Dedifferentiated amniotic fluid mesenchymal stem cell (primary cell): ENCODE measurements at regions not wholly inside any gene's neighbourhood (a gene's known extent, or its start where the extent isn't known, plus 50 kb on each side); places are given as distances from the start of the nearest gene placed in this dataset.
"Not testable (repeated sequence)": the region's sequence is repeated elsewhere in the genome, so short reads cannot be mapped to it uniquely, and the experiment has no call there.

Source experiments
- DNase-seq: peaks from one replicate; pipeline ENCODE4 v3.0.0-alpha.2; 2016; ENCODE audit errors: extremely low spot score

DNA sequence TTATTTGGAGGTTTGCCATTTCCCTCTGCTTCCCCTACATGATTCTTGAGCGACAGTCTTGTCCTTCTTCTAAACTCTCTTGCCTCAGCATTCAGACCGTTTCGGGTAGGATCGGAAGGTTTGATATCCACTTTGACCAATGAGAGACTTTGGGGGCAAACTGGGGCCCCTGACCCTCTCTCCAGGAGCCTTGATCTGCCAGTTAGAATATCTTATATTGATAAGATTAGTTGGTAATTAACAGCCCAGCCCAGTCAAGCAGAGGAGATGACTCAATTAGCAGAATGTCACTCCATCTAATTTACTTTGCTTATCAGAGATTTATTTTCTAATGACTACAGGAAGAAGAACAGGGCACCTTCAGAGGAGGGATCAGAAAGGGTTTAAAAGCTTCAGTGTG lies 532.8 kb downstream of the XYLT1 start:
- DNase-seq: no peak

DNA sequence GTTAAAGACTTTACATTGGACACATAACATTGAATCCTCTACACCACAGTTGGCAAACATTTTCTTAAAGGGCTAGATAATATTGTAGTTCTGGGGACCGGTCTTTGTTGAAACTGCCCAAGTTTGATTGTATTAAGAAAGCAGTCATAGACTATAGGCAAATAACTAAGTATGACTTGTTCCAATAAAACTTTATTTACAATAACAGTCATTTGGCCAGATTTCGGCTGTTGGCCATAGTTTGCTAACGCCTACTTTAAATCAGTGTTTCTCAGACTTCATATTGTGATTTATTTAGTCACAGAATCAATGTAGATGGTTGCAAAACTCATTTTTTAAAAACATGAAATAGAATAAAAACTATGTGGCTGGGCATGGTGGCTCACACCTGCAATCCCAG lies 531.8 kb downstream of the XYLT1 start:
- DNase-seq: no peak

GRCh38 chr16:16940351-16940750 lies 530.4 kb downstream of the XYLT1 start:
- DNase-seq: no peak

- DNase-seq: not testable (repeated sequence)
These were observed 527.9 kb downstream of the XYLT1 start for GRCh38 chr16:16942849-16943248.

DNA sequence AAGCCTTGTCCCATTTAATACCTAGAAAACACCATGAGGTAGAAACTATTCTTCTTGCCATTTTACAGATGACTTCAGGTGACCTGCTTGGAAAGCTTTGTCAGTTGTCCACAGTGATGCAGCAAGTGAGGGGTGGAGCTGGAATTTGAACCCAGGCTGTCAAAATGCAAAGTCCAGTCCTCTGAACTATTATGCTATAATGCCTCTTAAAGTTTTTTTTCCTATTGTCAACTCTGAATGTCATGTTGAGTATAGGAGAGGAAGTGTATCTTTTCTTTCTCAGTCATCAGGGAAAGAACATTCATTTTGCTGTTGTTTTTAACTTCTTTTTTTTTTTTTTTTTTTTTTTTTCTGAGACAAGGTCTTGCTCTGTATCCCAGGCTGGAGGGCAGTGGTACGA lies 525.6 kb downstream of the XYLT1 start:
- no peak for DNase-seq

DNA sequence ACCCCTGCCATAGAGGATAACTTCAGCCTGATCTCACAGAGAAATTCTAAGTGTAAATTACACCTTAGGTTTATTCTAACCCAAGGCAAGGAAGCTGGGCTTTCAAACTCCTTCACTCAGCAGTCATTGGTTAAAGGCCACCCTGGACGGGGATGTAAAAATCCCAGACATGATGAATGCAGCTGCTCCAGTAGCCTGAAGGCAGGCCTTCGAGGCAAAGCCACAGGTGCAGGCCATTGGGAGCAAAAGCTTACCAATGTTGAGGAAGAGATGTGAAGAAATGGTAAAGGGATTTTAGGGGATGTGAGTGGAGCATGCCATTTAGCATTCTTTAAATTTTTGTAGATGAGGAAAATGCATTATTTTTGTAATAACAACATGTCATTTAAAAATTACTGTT lies 514.4 kb downstream of the XYLT1 start:
- DNase-seq: no peak

DNA sequence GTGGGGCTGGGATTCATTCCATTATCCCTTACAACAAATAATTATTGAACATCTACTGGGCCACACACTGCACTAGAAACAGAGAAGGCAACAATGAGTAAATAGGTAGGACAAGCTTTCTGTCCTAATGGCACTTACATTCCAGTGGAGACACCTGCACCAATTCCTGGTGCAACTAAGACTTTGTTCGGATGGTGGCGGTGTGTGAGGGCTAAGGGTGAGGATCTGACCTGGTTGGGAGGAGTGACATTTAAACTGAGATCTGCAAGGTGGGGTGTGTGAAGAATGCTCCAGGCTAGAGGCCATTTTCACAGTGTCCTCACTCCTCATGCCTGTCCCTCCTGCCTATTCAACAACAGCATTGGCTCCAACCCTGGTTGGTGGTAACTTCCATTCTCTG lies 510.0 kb downstream of the XYLT1 start:
- no peak for DNase-seq

DNA sequence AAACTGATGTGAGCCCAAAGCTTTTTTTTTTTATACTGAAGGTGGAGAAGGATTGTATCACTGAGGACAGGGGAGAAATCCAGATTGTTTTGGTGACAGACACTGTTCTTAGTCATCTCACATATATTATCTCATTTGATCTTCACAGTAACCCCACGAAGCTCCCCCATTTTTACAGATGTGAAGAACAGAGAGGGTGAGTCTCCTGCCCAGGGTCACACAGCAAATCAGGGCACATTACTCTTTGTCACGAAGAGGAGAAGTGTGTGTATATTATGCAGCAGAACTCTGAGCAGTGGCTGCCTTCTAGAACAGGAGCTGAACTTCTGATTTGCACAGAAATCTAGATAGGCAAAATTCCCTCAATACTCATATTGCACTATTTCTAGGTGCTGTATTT lies 504.3 kb downstream of the XYLT1 start:
- no peak for DNase-seq

DNA sequence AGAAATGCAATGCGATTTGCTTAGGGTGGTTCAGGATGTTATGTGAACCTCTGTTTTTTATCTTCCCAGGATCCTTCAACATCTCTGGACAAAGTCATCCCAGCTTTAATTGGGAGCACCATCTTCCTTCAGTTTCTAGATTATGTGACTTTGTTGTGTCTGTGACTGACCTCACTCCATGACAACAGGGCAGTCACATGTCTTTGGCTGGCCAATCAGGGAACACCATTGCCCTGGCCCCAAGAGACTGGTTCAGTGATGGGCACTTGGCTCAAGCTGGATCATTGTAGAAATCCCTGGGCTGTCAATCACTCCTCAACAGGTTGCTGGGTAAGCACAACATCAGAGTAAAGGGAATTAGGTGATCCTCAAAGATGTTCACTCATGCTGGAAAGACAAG lies 499.7 kb downstream of the XYLT1 start:
- no peak for DNase-seq

DNA sequence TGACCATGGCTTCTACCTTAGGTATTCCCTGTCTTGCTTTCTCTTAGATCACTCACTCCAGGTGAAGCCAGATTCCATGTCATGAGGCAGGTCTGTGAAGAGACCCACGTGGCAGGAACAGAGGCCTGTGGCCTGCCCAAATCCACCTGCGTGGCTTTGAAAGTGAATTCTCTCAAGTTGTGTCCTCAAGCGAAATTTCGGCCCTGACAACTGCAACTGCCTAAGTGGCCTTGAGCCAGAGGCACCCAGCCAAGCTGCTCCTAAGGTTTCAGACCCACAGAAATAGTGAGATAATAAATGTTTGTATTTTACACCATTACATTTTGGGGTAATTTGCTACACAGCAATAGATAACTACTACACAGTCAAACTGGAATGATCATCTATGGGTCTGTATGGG lies 497.9 kb downstream of the XYLT1 start:
- DNase-seq: no peak

GRCh38 chr16:16973707-16974591 lies 496.8 kb downstream of the XYLT1 start:
- no peak for DNase-seq

GRCh38 chr16:16982614-16983013 lies 488.1 kb downstream of the XYLT1 start:
- no peak for DNase-seq

GRCh38 chr16:16983582-16983981 lies 487.2 kb downstream of the XYLT1 start:
- DNase-seq: no peak

- not testable (repeated sequence) for DNase-seq
These were observed 486.7 kb downstream of the XYLT1 start for GRCh38 chr16:16984091-16984490.

- no peak for DNase-seq
These were observed 485.1 kb downstream of the XYLT1 start for GRCh38 chr16:16985707-16986106.

DNA sequence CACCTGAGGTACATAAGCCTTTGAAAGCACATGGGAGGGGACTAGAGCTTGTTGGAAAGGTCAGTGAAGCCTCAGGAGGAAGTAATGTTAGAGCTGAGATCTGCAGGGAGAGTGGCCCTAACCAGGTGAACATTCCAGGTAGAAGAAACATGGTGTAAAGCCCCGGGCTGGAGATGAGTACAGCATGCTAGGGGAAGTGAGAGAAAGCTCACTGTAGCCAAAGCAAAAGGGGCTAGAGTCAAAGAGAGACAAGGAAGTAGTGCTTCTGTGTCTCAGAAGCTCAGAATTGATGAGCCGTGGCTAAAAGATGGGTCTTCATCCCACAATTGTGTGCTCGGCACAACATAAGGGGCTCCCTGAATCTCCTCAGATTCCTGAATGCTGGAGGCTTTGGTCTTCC lies 481.8 kb downstream of the XYLT1 start:
- DNase-seq: no peak

- DNase-seq: no peak
These were observed 481.4 kb downstream of the XYLT1 start for GRCh38 chr16:16989368-16989767.

- DNase-seq: no peak
These were observed 479.0 kb downstream of the XYLT1 start for GRCh38 chr16:16991711-16992110.

DNA sequence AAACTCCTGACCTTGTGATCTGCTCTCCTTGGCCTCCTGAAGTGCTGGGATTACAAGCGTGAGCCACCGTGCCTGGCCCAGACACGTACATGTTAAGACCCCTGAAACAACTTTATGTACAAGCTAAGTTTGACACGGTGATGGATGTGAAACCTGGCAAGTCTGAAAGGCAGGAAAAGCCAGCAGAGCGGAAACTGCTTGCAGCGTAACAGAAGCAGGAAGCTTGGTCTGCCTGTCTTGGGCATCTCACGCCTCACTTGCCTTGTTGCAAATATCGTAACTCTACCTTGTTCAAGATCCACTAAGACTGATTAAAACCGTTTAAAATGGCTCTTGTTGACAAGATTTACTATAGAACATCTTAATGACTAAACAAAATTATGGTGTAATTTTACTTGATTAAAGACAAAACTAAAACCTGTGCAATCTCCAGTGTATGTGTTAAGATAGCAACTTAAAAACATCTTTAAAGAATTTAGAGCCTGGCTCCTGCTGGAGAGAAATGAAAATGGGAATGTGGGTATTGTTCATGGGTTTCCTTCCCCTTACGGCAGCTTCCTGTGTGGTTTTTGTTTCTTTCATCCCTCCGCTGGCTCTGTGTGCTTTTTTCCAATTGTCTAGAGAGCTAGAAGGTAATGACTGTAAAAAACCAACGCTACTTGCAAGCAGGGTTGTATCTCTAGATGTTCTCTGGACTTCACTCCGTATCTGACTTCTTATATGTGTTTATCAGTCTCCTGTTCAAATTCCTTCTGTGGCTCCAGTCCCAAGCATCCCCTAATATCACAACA lies 477.6 kb downstream of the XYLT1 start:
- DNase-seq: no peak

DNA sequence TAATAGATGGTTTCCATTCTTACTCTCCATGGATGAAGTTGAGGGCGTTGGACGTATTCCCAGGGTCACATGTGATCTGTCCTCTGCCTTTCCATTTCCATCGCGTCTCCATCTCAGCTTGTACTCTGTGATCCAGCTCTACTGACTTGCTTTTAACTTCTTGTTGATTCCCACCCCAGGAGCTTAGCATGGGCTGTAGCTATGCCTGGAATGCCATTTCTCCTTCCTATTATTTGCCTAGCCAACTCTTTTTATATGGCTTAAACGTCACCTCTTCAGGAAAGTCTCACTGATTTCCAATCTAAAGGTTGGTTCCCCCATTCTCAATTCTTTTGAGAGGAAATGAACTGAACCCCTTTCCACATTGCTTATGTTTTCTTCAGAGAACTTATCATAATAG lies 475.9 kb downstream of the XYLT1 start:
- DNase-seq: no peak

- no peak for DNase-seq
These were observed 473.9 kb downstream of the XYLT1 start for GRCh38 chr16:16996827-16997226.

DNA sequence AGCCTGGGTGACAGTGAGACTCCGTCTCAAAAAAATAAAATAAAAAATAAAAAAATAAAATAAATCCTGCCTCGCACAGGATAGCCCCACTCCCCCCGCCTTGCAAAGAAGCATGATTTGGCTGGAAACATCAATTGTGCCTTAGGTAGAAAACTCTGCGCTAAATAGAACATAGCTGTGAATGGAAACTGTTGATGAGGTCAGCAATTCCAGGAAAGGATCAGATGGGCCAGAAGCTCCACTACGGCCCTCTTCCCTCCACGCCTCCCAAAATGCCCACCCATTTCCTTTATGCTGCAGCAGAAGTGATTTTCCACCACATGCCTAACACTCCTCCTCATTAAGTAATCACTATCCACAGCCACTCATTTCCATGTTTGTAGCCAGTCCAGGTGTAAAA lies 473.4 kb downstream of the XYLT1 start:
- DNase-seq: no peak

- no peak for DNase-seq
These were observed 469.3 kb downstream of the XYLT1 start for GRCh38 chr16:17001471-17001870.
